WI38 (cell line): ENCODE measurements at regions not wholly inside any gene's neighbourhood (a gene's known extent, or its start where the extent isn't known, plus 50 kb on each side); places are given as distances from the start of the nearest gene placed in this dataset.

ENCODE experiments used
- H3K4me3 ChIP-seq: 2 replicates; pipeline ENCODE4 v1.5.1; 2011; ENCODE audit warnings: low read depth, mild to moderate bottlenecking, control low read depth, low read length
- TF ChIP-seq, protein P1 (sequence below): IDR thresholded peaks from 2 replicates; pipeline ENCODE4 v1.5.1; 2012; ENCODE audit warnings: low read depth, mild to moderate bottlenecking, control low read depth, low read length

DNA sequence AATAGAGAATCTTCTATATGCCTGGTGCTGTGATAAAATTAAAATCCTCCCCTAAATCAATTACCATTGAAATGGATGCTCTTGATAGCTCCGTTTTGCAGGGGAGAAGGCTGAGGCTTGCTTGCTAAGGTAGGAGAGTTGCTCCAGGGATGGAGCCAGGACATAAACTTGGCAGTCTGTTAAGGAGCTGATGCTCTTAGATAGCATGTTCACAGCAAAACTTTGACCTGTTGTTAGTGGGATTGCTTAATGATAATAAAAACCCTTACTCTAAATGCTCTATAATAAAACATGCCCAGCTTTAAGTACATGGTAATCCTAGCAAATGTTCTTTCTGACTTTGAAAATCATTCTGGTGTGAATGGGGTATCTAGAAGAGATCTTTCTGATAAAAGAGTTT, 228.4 kb upstream of the JAG1 start:
- no peak overlapping the region for H3K4me3 ChIP-seq
- TF ChIP-seq, protein P1, sequence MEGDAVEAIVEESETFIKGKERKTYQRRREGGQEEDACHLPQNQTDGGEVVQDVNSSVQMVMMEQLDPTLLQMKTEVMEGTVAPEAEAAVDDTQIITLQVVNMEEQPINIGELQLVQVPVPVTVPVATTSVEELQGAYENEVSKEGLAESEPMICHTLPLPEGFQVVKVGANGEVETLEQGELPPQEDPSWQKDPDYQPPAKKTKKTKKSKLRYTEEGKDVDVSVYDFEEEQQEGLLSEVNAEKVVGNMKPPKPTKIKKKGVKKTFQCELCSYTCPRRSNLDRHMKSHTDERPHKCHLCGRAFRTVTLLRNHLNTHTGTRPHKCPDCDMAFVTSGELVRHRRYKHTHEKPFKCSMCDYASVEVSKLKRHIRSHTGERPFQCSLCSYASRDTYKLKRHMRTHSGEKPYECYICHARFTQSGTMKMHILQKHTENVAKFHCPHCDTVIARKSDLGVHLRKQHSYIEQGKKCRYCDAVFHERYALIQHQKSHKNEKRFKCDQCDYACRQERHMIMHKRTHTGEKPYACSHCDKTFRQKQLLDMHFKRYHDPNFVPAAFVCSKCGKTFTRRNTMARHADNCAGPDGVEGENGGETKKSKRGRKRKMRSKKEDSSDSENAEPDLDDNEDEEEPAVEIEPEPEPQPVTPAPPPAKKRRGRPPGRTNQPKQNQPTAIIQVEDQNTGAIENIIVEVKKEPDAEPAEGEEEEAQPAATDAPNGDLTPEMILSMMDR, result no peak

DNA sequence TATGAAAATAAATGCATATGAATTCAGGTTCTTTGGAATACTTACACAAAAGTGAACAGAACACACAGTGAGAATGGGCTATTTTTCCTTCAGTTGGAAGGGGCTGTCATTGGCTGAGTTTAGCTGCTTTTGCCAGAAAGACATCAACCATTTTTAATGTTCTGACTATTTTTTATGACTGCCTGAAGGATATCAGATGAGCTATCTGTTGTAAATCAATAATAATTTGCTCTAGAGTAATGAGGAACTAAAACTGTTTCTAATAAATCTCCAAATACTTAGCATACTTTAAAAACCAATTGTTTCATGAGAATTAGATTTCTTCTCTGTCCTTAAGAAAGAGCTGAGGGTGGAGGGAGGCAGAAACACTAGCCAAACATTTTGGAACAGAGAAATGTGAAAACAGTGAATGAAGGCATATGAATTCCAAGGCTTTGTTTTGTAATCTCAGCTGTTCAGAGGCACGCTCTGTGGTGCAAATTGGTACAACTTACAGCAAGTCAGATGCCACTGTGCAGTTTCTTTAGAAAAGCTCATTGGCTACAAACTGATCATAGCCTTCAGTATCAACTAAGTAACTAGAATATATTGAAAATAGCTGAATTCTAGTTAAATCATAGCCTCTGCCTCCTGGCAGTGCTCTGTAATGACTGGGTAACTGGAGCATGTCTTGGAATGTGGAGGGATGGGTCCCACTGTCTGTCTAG, 228.9 kb upstream of the JAG1 start:
- H3K4me3 ChIP-seq, result no peak overlapping the region
- TF ChIP-seq, protein P1, result no peak

DNA sequence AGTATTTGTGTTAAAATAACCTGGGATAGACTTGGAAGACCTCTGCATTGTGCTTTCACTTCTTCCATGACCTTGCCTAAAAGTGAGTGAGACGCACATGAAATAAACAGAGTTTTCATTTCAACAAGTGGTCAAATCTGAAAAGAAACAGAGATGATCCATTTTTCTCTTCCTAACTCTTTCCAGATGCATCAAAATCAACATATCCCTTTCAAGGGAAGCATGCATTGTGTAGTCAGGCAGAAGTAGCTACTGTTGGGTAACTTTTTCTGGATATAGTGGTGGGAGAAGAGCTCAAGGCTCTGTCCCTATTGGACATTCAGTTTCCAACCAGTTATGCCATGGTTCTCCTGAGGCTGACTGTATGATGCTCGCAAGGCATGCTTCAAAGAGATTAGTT, 233.0 kb upstream of the JAG1 start:
- H3K4me3 ChIP-seq, result no peak overlapping the region
- TF ChIP-seq, protein P1, result no peak

DNA sequence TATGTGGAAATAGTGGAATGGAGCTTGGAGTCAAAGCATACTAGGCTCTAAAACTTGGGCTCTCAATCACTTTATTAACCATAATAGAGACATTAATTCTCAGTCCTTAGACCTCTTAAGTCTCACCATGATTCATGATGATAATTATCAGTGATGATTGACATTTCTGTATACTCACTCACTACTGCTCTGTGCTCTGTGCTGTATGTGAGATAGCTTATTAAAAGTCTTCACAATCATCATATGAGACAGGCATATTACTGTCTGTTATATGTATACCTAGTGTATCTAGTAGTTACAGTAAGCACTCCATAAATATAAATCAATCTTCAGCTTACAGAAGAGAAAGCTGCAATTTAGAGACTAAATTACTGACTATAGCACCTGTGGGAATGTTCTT, 236.0 kb upstream of the JAG1 start:
- H3K4me3 ChIP-seq, result no peak overlapping the region
- TF ChIP-seq, protein P1, result no peak

- no peak overlapping the region for H3K4me3 ChIP-seq
- TF ChIP-seq, protein P1, result no peak
Measured at GRCh38 chr20:10910535-10911178, 236.9 kb upstream of the JAG1 start.

DNA sequence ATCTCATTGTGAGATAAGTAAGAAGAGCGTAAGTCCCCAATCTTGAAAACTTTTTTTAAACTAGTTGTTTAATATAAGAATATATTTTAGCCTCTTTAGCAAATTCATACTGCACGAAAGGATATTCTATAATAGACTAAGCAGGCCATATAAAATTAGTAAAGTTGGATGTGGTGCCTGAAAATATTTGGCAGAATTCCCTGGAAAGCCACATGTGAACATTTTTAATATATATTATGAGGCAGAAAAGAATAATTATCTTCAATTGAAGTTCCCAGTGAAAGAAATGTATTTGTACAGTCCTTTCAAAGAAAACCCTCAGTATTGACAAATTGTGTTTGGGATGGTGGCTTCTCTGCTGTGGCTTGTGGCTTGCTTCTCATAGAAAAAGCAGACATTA, 237.5 kb upstream of the JAG1 start:
- TF ChIP-seq, protein P1, result no peak
- H3K4me3 ChIP-seq, result no peak overlapping the region

DNA sequence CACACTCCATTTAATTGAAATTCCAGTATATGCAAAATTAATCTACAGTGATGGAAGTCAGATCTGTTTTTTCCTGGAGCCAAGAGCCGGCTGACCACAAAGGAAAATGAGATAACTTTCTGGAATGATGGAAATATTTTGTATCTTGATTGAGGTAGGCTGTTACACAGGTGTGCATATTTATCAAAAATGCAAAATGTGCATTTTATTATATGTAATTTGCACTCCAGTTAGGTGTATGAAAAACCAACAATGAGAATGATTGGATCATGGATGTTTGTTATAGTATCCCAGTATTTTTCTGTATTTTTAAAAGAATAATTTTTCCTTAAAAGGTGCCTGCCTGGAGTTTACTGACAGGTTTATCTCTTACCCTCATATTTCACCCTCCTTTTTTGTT, 242.0 kb upstream of the JAG1 start:
- TF ChIP-seq, protein P1, result no peak
- H3K4me3 ChIP-seq, result no peak overlapping the region
